ENCODE measurements at regions not wholly inside any gene's neighbourhood (a gene's known extent, or its start where the extent isn't known, plus 50 kb on each side); places are given as distances from the start of the nearest gene placed in this dataset.

DNA sequence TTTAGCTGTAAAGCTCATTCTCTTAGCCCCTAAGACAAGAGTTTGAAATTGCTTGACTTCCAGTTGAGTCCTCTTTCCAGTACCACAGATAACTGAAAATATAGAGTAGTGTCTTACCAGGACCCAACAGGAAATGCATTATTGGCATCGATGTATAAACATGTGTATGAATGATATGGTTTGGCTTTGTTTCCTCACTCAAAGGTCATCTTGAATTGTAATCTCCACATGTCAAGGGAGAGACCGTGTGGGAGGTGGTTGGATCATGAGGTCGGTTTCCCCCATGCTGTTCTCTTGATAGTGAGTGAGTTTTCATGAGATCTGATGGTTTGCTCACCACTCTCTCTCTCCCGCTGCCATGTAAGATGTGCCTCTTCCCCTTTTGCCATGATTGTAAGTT, 745.0 kb downstream of the TMEM182 start:
- TF ChIP-seq EP300 (IDR thresholded peaks at IDR 0.05; ENCODE audit: borderline replicate concordance) (no peak), NFIC (IDR thresholded peaks at IDR 0.05) (no peak), EGR1 (IDR thresholded peaks at IDR 0.05) (no peak), MAX (IDR thresholded peaks at IDR 0.05) (no peak), USF1 (IDR thresholded peaks at IDR 0.05) (no peak), CEBPB (IDR thresholded peaks at IDR 0.05) (no peak), RAD21 (IDR thresholded peaks at IDR 0.05; ENCODE audit: low read depth) (no peak)

Measured in Ishikawa (cell line).